GM21619 (cell line): ENCODE measurements at regions not wholly inside any gene's neighbourhood (a gene's known extent, or its start where the extent isn't known, plus 50 kb on each side); places are given as distances from the start of the nearest gene placed in this dataset.

ENCODE experiments used
- ATAC-seq: cut with Tn5 transposase; IDR thresholded peaks from one replicate; pipeline ENCODE4 v1.9.1; 2021; ENCODE audit not compliant: unreplicated experiment

DNA sequence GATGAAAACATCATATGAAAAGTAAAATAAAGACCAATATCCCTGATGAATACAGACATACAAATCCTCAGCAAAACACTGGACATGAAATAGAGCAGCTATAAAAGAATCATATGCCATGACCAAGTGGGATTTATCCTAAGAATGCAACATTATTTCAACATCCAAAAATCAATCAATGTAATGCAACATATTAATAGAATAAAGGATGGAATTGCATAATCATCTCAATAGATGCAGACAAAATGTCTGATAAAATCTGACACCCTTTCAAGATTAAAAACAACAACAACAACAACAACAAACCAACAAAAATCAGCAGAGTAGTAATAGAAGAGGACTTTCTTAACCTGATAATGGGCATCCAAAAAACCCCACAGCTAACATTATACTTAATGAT is 63.8 kb upstream of the IL1R1 start:
- ATAC-seq, result no peak

DNA sequence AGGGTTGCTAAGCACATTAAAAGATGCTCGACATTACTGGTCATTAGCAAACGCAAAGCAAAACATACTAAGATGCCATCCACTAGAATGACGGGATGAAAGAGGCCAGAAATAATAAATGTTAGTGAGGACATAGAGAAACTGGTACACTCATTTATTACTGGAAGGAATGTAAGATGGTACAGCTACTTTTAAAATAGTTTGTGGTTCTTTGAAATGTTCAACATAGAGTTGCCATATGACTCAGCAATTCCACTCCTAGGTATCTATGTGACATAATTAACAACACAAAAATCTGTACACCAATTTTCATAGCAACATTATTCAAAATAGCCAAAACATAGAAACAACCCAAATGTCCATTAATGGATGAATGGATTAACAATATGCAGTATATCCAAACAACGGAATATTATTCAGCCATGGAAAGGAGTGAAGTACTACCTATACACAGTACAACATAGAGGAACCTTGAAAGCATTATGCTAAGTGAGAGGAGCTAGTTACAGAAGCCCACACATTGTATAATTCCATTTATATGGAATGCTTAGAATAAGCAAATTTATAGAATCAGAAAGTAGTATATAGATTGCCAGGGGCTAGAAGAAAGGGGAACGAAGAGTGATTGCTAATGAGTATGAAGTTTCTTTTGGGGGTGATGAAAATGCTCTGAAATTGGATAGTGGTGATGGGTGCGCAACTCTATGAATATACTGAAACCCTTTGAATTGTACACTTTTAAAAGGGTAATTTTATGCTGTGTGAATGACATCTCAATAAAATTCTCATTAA is 61.9 kb upstream of the IL1R1 start:
- ATAC-seq, result peak; percentile 45

DNA sequence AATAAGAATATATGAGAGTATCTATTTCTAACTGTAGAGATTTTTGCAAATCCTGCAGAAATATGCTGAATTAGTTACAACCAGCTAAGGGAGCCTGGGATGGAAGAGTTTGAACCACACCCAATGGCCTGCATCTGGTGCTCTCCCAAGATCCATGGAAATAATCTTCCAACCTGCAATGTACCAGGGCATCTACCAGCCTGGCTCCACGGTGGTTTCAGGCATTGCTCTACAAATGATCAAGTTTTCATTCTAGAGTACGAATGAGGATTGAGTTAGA is 61.4 kb upstream of the IL1R1 start:
- ATAC-seq, result no peak

DNA sequence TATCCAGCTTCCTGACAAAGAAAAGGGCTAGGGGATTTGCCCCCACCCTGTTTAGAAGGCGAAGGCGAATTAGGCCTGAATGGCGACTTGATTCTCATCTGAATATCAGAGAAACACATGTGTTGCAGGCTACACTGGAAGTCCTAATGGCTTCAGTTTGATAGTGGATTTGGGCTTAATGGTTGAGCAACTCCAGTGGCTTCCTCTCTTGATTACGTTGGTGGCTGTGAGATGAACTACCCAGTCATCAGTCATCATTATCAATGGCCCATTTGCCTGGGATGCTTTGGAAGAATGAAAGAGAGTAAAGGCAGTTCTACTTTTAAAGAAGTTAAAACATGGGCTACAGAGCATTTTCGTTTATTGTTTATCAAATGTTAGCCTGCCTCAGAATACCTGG is 60.9 kb upstream of the IL1R1 start:
- ATAC-seq, result no peak

DNA sequence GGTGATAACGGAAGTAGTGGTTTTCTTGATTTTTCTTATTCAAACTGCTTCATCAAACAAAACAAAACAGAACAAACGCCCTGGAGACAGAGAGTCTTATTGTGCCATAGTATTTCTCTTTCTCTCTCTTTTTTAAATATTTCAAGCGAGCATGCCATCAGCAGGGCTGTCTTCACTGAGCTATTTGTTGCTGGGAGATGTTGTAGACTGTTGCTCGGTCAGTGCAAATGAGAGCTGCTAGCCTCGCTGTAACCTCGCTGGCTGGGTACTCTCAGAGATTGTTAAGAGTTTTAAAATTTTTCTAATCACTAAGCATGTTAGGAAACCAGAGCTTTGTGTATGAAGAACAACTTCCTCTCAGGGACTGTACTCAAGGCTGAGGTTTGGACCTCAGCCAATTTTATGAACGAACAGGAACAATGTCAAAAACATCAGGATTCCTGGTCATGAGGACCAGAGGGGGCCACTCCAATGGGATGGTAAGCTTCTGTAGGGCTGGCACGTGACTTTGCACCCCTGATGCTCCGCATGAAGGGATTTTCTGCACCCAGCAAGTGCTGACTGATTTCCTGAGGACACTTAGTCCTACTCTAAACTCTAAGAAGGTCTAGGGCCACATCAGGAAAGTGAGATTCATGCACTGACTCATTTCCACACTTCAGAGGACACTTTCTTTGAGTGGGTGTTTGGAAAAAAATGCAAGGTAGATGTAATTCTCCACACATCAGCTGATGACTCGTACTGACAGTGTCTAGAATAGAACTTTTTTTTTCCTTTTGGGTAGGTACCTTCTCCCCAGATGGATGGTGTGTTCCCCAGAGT is 59.8 kb upstream of the IL1R1 start:
- peak; percentile 82 for ATAC-seq

DNA sequence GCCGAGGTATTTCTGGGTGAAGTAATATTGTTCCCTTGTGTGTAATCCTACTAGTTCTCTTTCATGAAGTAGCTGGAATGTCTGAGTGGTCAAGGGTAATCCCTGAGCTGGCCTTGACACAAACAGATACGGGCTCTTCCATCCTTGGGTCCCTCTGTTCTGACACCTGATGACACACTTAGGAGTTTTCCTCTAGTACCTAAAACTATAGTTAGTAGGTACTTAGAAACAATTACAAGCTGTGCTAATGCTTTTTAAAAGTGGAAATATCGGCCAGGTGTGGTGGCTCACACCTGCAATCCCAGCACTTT is 59.2 kb upstream of the IL1R1 start:
- no peak for ATAC-seq

DNA sequence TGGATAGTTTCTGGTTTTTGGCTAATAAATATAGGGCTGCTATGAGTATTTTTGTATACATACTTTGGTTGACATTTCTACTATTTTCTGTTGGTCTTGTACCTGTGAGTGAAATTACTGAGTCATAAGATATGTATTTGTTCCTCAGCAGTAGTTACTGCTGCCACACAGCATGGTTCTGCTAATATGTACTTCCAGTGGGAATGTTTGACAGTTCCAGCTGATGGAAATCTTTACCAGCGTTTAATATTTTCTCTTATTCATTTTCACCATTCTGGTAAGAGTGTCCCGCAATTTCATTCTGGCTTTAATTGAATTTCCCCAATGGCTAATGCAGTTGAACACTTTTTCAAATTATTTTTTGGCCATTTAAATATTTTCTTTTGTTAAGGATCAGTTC is 57.9 kb upstream of the IL1R1 start:
- no peak for ATAC-seq

DNA sequence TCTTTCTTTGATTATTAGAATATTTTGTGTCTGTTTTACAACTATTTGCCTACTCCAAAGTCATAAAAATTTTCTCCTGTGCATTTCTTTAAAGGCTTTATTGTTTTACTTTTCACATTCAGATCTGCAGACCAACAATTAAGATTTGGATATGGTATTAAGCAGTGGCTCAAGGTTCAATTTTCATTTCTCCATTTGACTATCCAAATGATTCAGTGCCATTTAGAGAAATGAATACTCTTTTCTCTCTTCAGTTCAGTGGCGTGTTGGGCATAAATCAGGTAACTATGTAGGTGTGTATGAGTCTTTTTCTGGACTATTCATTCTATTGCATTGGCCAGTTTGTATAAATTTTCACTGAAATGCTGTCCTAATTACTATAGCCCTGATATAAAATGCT is 57.3 kb upstream of the IL1R1 start:
- no peak for ATAC-seq

DNA sequence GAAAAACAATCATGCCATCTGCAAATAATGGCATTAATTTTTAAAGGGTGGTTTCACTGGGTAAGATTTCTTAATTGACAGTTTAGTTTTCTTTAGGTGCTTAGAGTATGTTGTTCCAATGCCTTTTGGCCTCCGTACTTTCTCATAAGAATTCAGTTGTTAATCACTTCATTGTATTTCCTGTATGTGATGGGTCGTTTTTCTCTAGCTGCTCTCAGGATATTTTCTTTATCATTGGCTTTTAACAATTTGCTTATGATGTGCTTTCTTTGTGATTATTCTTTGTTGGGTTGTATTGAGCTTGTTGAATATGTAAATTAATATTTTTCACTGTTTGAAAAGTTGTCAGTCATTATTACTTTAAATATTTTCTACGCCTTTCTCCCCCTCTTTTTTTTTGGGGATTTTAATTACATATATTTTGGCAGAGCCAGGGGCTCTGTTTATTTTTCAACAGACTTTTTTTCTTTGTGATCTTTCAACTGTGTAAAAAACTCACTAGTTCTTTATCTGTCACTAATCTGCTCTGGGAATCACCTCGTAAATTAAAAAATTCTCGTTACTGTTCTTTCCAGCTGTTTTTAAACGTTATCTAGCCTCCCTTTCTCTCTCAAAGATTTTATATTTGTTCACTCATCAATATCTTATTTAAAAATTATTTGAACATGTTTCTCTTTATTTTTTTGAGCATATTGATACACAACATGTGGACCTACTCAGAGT is 56.2 kb upstream of the IL1R1 start:
- no peak for ATAC-seq

DNA sequence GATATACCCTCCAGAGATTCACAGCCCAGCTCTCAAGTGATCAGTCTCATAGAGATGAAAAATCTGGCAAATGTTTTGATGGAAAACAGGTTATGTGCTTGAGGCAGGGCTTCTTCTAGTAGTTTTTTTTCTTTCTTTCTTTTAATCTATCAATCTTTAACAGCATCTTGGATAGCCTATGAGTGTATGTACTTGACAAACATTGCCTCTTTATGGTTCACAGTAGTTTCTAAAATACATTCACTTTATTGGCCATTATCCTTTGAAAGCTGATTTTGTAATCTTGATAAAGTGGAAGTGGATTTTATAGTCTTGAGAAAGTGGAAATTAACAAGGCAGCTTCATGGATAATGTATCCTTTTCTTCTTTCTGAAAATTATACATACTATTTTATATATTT is 51.4 kb upstream of the IL1R1 start:
- ATAC-seq, result no peak

DNA sequence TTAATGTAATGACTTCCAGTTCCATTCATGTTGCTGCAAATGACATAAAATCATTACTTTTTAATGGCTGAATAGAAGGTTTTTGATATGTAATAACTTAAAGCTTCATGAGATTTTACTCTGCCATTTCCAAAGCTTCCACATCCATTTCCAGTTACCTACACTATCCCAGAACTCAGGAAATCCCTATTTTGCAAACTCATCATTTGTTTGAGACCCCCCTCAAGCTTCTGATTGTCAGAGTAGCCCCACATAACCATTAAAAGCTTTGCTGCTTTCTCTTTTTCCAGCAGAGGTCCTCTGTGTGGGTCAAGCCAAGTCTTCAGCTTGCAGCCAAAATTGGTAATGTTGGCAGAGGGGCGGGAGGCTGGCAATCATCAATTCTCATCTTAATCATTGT is 50.6 kb upstream of the IL1R1 start:
- ATAC-seq, result no peak

DNA sequence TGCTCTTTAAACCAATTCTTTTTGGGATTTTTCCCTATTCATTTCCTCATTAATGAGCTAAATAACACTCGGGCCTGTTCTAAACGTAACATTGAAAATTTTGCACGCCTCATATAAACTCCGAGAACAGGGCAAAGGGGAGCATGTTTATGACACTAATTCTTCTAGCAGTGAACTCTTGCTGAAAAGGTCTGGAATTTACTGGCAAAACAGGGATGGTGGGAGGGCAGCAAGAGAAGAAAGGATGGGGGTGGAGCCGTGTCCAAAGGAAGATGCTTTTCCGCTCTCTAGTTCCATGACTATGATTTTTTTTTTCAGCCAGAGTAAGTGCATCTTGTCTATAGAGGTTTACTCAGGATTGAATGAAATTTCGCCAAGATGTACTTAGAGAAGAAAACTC is 50.0 kb upstream of the IL1R1 start:
- no peak for ATAC-seq
